PFSK-1 (cell line): ENCODE measurements at regions not wholly inside any gene's neighbourhood (a gene's known extent, or its start where the extent isn't known, plus 50 kb on each side); places are given as distances from the start of the nearest gene placed in this dataset.

ENCODE experiments used
- POLR2AphosphoS5 ChIP-seq: IDR thresholded peaks from 2 replicates; pipeline ENCODE4 v1.6.1; 2012; ENCODE audit warnings: low read depth, mild to moderate bottlenecking, control low read depth, low read length, moderate library complexity
- TAF1 ChIP-seq: IDR thresholded peaks from 2 replicates; pipeline ENCODE4 v1.6.1; 2012; ENCODE audit warnings: low read length, control low read depth, borderline replicate concordance; ENCODE audit not compliant: insufficient read depth

- TF ChIP-seq POLR2AphosphoS5 (no peak), TAF1 (no peak)
Observed at GRCh38 chrY:14472421-14472820, 51.9 kb upstream of the NLGN4Y start.
